Globus pallidus (tissue), 1 donor: ENCODE measurements at regions not wholly inside any gene's neighbourhood (a gene's known extent, or its start where the extent isn't known, plus 50 kb on each side); places are given as distances from the start of the nearest gene placed in this dataset.

Source experiments
- DNase-seq: peaks from one replicate; pipeline ENCODE4 v3.0.0-alpha.2; 2015; ENCODE audit warnings: low spot score

- DNase-seq, result no peak
These were observed 64.6 kb downstream of the LINC01488 start for GRCh38 chr11:69545976-69546617.

GRCh38 chr11:69546735-69547370, 65.4 kb downstream of the LINC01488 start:
- DNase-seq, result no peak

- no peak for DNase-seq
These were observed 69.4 kb downstream of the LINC01488 start for GRCh38 chr11:69550846-69551245.

GRCh38 chr11:69551963-69552362, 70.5 kb downstream of the LINC01488 start:
- DNase-seq, result no peak

GRCh38 chr11:69552951-69553350, 71.5 kb downstream of the LINC01488 start:
- no peak for DNase-seq

GRCh38 chr11:69553416-69554357, 72.2 kb downstream of the LINC01488 start:
- no peak for DNase-seq

GRCh38 chr11:69554849-69555248, 73.4 kb downstream of the LINC01488 start:
- DNase-seq, result no peak

GRCh38 chr11:69557266-69557665, 75.8 kb downstream of the LINC01488 start:
- DNase-seq, result no peak

- no peak for DNase-seq
These were observed 77.1 kb downstream of the LINC01488 start for GRCh38 chr11:69558519-69558941.

GRCh38 chr11:69559181-69559580, 77.7 kb downstream of the LINC01488 start:
- no peak for DNase-seq

GRCh38 chr11:69560141-69560790, 78.8 kb downstream of the LINC01488 start:
- DNase-seq, result no peak

- no peak for DNase-seq
These were observed 78.7 kb upstream of the CCND1 start for GRCh38 chr11:69562302-69562701.

GRCh38 chr11:69562816-69563215, 78.1 kb upstream of the CCND1 start:
- no peak for DNase-seq

GRCh38 chr11:69563306-69563705, 77.7 kb upstream of the CCND1 start:
- DNase-seq, result no peak

GRCh38 chr11:69563946-69564775, 76.8 kb upstream of the CCND1 start:
- no peak for DNase-seq

- no peak for DNase-seq
These were observed 75.0 kb upstream of the CCND1 start for GRCh38 chr11:69566001-69566400.

- no peak for DNase-seq
These were observed 72.8 kb upstream of the CCND1 start for GRCh38 chr11:69567951-69568808.

GRCh38 chr11:69568809-69569097, 72.2 kb upstream of the CCND1 start:
- DNase-seq, result no peak

- no peak for DNase-seq
These were observed 71.4 kb upstream of the CCND1 start for GRCh38 chr11:69569306-69570200.
